IPS-NIHi11 (cell line): ENCODE measurements at regions not wholly inside any gene's neighbourhood (a gene's known extent, or its start where the extent isn't known, plus 50 kb on each side); places are given as distances from the start of the nearest gene placed in this dataset.

Experiments
- DNase-seq: peaks from one replicate; pipeline ENCODE4 v3.0.0; 2012; ENCODE audit warnings: mixed read lengths, low spot score

- DNase-seq = no peak
Observed at GRCh38 chr9:136597141-136597885, 51.5 kb upstream of the NOTCH1 start.

- no peak for DNase-seq
Observed at GRCh38 chr9:136596630-136597031, 50.8 kb upstream of the NOTCH1 start.

- no peak for DNase-seq
Observed at GRCh38 chr9:136596217-136596616, 50.4 kb upstream of the NOTCH1 start.

GRCh38 chr9:136595245-136596153 lies 49.7 kb upstream of the NOTCH1 start:
- DNase-seq = no peak
